ENCODE measurements at regions not wholly inside any gene's neighbourhood (a gene's known extent, or its start where the extent isn't known, plus 50 kb on each side); places are given as distances from the start of the nearest gene placed in this dataset.

GRCh38 chr2:236342507-236342906 is 78.3 kb upstream of the ASB18 start:
- Mint-ChIP-seq H3K27ac (no peak overlapping the region), H3K9me3 (no peaks in the 10 kb centered on the region), H3K36me3 (no peaks in the 10 kb centered on the region), H3K4me1 (no peaks in the 10 kb centered on the region), H3K4me3 (no peak overlapping the region), H3K27me3 (ENCODE audit: low read depth in 2 of 2) (peaks cover 6 to 20% of the 10 kb centered on the region in 2 donors)
- 94% methylated on average over 10 of the region's 10 CpGs for WGBS (ENCODE audit: insufficient coverage)
- ATAC-seq (no peak), DNase-seq (no peak)
- H3K27me3 ChIP-seq (ENCODE audit: control insufficient read depth, insufficient read depth, low read length) = no peaks in the 10 kb centered on the region
- H3K4me1 ChIP-seq (ENCODE audit: control insufficient read depth, insufficient read depth, low read length) = no peaks in the 10 kb centered on the region
- no peak overlapping the region for H3K27ac ChIP-seq (ENCODE audit: low read length)
- H3K9me3 ChIP-seq (ENCODE audit: control insufficient read depth, insufficient read depth, low read length) = no peaks in the 10 kb centered on the region
- no peaks in the 10 kb centered on the region for H3K36me3 ChIP-seq (ENCODE audit: control insufficient read depth, insufficient read depth, low read length)
- intact Hi-C loops (cut with micrococcal nuclease) = loop anchor here (2.0 kb wide), 1 partner anchor 730 kb away; no protein-coding TSS in a partner anchor
- H3K4me3 ChIP-seq (ENCODE audit: low read length) = no peak overlapping the region
- TF ChIP-seq CTCF (IDR thresholded peaks at IDR 0.05) = no peak

- no peaks in the 10 kb centered on the region for H3K27me3 ChIP-seq (ENCODE audit: control insufficient read depth, insufficient read depth, low read length)
- intact Hi-C loops (cut with micrococcal nuclease) = loop anchor here (2.0 kb wide), 1 partner anchor 730 kb away; no protein-coding TSS in a partner anchor
- WGBS (ENCODE audit: insufficient coverage) = 91% methylated on average over 12 of the region's 12 CpGs
Observed at GRCh38 chr2:236342951-236343350, 78.7 kb upstream of the ASB18 start.

GRCh38 chr2:236343400-236344161 is 79.4 kb upstream of the ASB18 start:
- intact Hi-C loops (cut with micrococcal nuclease) = loop anchor here (2.0 kb wide), 1 partner anchor 729 kb away; no protein-coding TSS in a partner anchor
- no peak overlapping the region for H3K4me3 Mint-ChIP-seq
- peak in 1 of 2 donors; percentile 76 for DNase-seq

More at GRCh38 chr2:236342951-236343350, 78.7 kb upstream of the ASB18 start:
- Histone ChIP-seq H3K27ac (ENCODE audit: low read length) (no peak overlapping the region), H3K36me3 (ENCODE audit: control insufficient read depth, insufficient read depth, low read length) (no peaks in the 10 kb centered on the region), H3K4me1 (ENCODE audit: control insufficient read depth, insufficient read depth, low read length) (no peaks in the 10 kb centered on the region), H3K4me3 (ENCODE audit: low read length) (no peak overlapping the region), H3K9me3 (ENCODE audit: control insufficient read depth, insufficient read depth, low read length) (no peaks in the 10 kb centered on the region)
- Mint-ChIP-seq H3K27me3 (ENCODE audit: low read depth in 2 of 2) (peaks cover 6 to 18% of the 10 kb centered on the region in 2 donors), H3K4me3 (no peak overlapping the region), H3K36me3 (no peaks in the 10 kb centered on the region), H3K4me1 (no peaks in the 10 kb centered on the region), H3K9me3 (no peaks in the 10 kb centered on the region), H3K27ac (no peak overlapping the region)
- no peak for TF ChIP-seq CTCF (IDR thresholded peaks at IDR 0.05)
- no peak for ATAC-seq
- no peak for DNase-seq

More at GRCh38 chr2:236343400-236344161, 79.4 kb upstream of the ASB18 start:
- 36% methylated on average over 9 of the region's 10 CpGs for WGBS (ENCODE audit: insufficient coverage)
- no peaks in the 10 kb centered on the region for H3K27me3 ChIP-seq (ENCODE audit: control insufficient read depth, insufficient read depth, low read length)
- Mint-ChIP-seq H3K36me3 (no peaks in the 10 kb centered on the region), H3K9me3 (no peaks in the 10 kb centered on the region), H3K27me3 (ENCODE audit: low read depth in 2 of 2) (peaks cover 10 to 18% of the 10 kb centered on the region in 2 donors), H3K4me1 (no peaks in the 10 kb centered on the region), H3K27ac (no peak overlapping the region)
- peak; percentile 72 for TF ChIP-seq CTCF (IDR thresholded peaks at IDR 0.05)
- no peak overlapping the region for H3K27ac ChIP-seq (ENCODE audit: low read length)
- no peaks in the 10 kb centered on the region for H3K4me1 ChIP-seq (ENCODE audit: control insufficient read depth, insufficient read depth, low read length)
- no peaks in the 10 kb centered on the region for H3K9me3 ChIP-seq (ENCODE audit: control insufficient read depth, insufficient read depth, low read length)
- ATAC-seq = peak in 2 of 3 donors; percentile 57 to 61
- H3K36me3 ChIP-seq (ENCODE audit: control insufficient read depth, insufficient read depth, low read length) = no peaks in the 10 kb centered on the region
- H3K4me3 ChIP-seq (ENCODE audit: low read length) = no peak overlapping the region
